PC-3 (cell line): ENCODE measurements at regions not wholly inside any gene's neighbourhood (a gene's known extent, or its start where the extent isn't known, plus 50 kb on each side); places are given as distances from the start of the nearest gene placed in this dataset.

Source experiments
- CTCF ChIP-seq: fragments of 300-600 bp; sonication (generic); conservative IDR thresholded peaks from 2 replicates; pipeline ENCODE4 v1.5.1; 2017; ENCODE audit warnings: antibody characterized with exemption, low read depth, mild to moderate bottlenecking, low read length
- EZH2 ChIP-seq: fragments of 300-600 bp; sonication (generic); IDR thresholded peaks from one replicate; pipeline ENCODE4 v1.6.1; 2017; ENCODE audit warnings: antibody characterized with exemption, mild to moderate bottlenecking, low read length; ENCODE audit not compliant: unreplicated experiment

GRCh38 chr3:27056326-27056725, 312.9 kb downstream of the NEK10 start:
- TF ChIP-seq EZH2, result no peak
- no peak for TF ChIP-seq CTCF
